HEK293 (cell line): ENCODE measurements at regions not wholly inside any gene's neighbourhood (a gene's known extent, or its start where the extent isn't known, plus 50 kb on each side); places are given as distances from the start of the nearest gene placed in this dataset.

Experiments used
- ELK4 ChIP-seq: IDR thresholded peaks from 2 replicates; pipeline ENCODE4 v1.6.1; 2011; ENCODE audit warnings: mild to moderate bottlenecking, low read depth, low read length, borderline replicate concordance
- REST ChIP-seq: fragments of 450-650 bp; formaldehyde crosslinking; IDR thresholded peaks from 2 replicates; pipeline ENCODE4 v1.5.1; 2016; ENCODE audit warnings: missing biosample characterization, missing genetic modification characterization
- TCF7L2 ChIP-seq: IDR thresholded peaks from 2 replicates; pipeline ENCODE4 v1.6.1; 2011; ENCODE audit warnings: low read depth, mild to moderate bottlenecking, inconsistent platforms, low read length, moderate library complexity, borderline replicate concordance
- YY1 ChIP-seq: fragments of 450-650 bp; formaldehyde crosslinking; IDR thresholded peaks from 2 replicates; pipeline ENCODE4 v1.5.1; 2018; ENCODE audit warnings: missing biosample characterization, missing genetic modification characterization
- ZBTB11 ChIP-seq: fragments of 450-650 bp; formaldehyde crosslinking; conservative IDR thresholded peaks from 2 replicates; pipeline ENCODE4 v1.5.1; 2016; ENCODE audit warnings: low read depth, missing biosample characterization, missing genetic modification characterization
- ZBTB17 ChIP-seq: fragments of 450-650 bp; formaldehyde crosslinking; IDR thresholded peaks from 2 replicates; pipeline ENCODE4 v1.5.1; 2016; ENCODE audit warnings: missing biosample characterization, missing genetic modification characterization
- ZNF24 ChIP-seq: fragments of 450-650 bp; formaldehyde crosslinking; IDR thresholded peaks from 2 replicates; pipeline ENCODE4 v1.5.1; 2016; ENCODE audit warnings: missing biosample characterization, missing genetic modification characterization
- ZNF274 ChIP-seq, 2 experiments: fragments of 200-500 bp in 1 of 2; fragments of 450-650 bp in 1 of 2; sonication (Bioruptor generic) in 1 of 2; formaldehyde crosslinking in 1 of 2; IDR thresholded peaks; 2 replicates each; pipeline versions ENCODE4 v1.5.1 to v1.6.1; 2014 to 2016; ENCODE audit warnings: borderline replicate concordance in 1 of 2, inconsistent platforms in 1 of 2, low read length in 1 of 2, missing biosample characterization in 1 of 2, missing genetic modification characterization in 1 of 2
- ZNF433 ChIP-seq: fragments of 450-650 bp; formaldehyde crosslinking; IDR thresholded peaks from 2 replicates; pipeline ENCODE4 v1.5.1; 2016; ENCODE audit warnings: missing biosample characterization, missing genetic modification characterization, low read depth
- ZNF501 ChIP-seq: fragments of 450-650 bp; formaldehyde crosslinking; IDR thresholded peaks from 2 replicates; pipeline ENCODE4 v1.5.1; 2016; ENCODE audit warnings: missing biosample characterization, missing genetic modification characterization
- ZNF629 ChIP-seq: fragments of 450-650 bp; formaldehyde crosslinking; IDR thresholded peaks from 2 replicates; pipeline ENCODE4 v1.5.1; 2017; ENCODE audit warnings: missing biosample characterization, missing genetic modification characterization
- ZNF747 ChIP-seq: fragments of 450-650 bp; formaldehyde crosslinking; IDR thresholded peaks from 2 replicates; pipeline ENCODE4 v1.5.1; 2016; ENCODE audit warnings: missing biosample characterization, missing genetic modification characterization
- TF ChIP-seq, protein P1 (sequence below): fragments of 450-650 bp; formaldehyde crosslinking; IDR thresholded peaks from 2 replicates; pipeline ENCODE4 v1.5.1; 2016; ENCODE audit warnings: missing biosample characterization, missing genetic modification characterization

DNA sequence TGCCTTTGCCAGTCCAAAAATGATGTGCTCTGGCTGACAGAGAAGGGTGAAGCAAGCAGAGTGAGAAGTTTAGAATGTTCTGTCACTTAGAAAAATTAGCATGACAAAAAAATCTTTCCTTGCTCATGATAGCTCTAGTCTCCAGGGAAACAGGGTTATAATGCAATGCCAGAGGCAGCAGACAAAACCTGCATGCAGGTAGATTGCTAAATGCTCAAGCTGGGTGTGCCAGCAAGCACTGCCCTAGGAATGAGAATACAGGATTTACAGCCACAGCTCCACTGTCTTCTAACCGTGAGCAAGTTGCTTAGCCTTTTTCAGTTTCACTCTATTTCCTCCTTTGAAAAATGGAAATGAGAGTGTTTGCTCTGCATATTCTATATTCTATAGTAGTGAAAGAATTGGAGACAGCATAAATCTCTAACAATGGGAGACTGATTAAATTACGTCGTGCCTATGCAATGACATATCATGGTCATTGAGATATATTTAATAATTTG lies 516.6 kb upstream of the C16orf82 start:
- TF ChIP-seq ZNF501 (tag by site-specific recombination): no peak
- TF ChIP-seq ZNF433: no peak
- TF ChIP-seq, protein P1, sequence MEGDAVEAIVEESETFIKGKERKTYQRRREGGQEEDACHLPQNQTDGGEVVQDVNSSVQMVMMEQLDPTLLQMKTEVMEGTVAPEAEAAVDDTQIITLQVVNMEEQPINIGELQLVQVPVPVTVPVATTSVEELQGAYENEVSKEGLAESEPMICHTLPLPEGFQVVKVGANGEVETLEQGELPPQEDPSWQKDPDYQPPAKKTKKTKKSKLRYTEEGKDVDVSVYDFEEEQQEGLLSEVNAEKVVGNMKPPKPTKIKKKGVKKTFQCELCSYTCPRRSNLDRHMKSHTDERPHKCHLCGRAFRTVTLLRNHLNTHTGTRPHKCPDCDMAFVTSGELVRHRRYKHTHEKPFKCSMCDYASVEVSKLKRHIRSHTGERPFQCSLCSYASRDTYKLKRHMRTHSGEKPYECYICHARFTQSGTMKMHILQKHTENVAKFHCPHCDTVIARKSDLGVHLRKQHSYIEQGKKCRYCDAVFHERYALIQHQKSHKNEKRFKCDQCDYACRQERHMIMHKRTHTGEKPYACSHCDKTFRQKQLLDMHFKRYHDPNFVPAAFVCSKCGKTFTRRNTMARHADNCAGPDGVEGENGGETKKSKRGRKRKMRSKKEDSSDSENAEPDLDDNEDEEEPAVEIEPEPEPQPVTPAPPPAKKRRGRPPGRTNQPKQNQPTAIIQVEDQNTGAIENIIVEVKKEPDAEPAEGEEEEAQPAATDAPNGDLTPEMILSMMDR: no peak
- TF ChIP-seq YY1 (tag by site-specific recombination): no peak
- no peak for TF ChIP-seq ZNF274 (IDR thresholded peaks at IDR 0.05; ENCODE audit: low read length)
- no peak for TF ChIP-seq ZNF274 (tag by site-specific recombination; IDR thresholded peaks at IDR 0.05; ENCODE audit: borderline replicate concordance)
- TF ChIP-seq ZBTB11 (tag by site-specific recombination): no peak
- no peak for TF ChIP-seq TCF7L2
- no peak for TF ChIP-seq ZNF747 (tag by site-specific recombination)
- no peak for TF ChIP-seq REST (tag by site-specific recombination)
- TF ChIP-seq ELK4: no peak
- TF ChIP-seq ZNF24 (tag by site-specific recombination): no peak
- TF ChIP-seq ZBTB17: no peak
- TF ChIP-seq ZNF629 (tag by site-specific recombination): no peak
